H9 (cell line): ENCODE measurements at regions not wholly inside any gene's neighbourhood (a gene's known extent, or its start where the extent isn't known, plus 50 kb on each side); places are given as distances from the start of the nearest gene placed in this dataset.

Experiments used
- DNase-seq: peaks from one replicate; pipeline ENCODE4 v3.0.0-alpha.2; 2017
- H2AFZ ChIP-seq: one replicate; pipeline ENCODE4 v1.6.1; 2013; ENCODE audit warnings: mild to moderate bottlenecking, low read length, control low read depth, moderate library complexity
- H2AK5ac ChIP-seq: 2 replicates; pipeline ENCODE4 v1.6.1; 2013; ENCODE audit warnings: low read length, control low read depth, mixed read lengths; ENCODE audit not compliant: insufficient read length
- H2BK120ac ChIP-seq: one replicate; pipeline ENCODE4 v1.6.1; 2013; ENCODE audit warnings: low read depth, mild to moderate bottlenecking, low read length, control low read depth, inconsistent platforms; ENCODE audit not compliant: poor library complexity, severe bottlenecking
- H2BK12ac ChIP-seq: 2 replicates; pipeline ENCODE4 v1.6.1; 2013; ENCODE audit warnings: low read length, control low read depth, mixed read lengths, low read depth; ENCODE audit not compliant: insufficient read length
- H2BK15ac ChIP-seq: 2 replicates; pipeline ENCODE4 v1.6.1; 2013; ENCODE audit warnings: low read depth, low read length, control low read depth
- H2BK20ac ChIP-seq: one replicate; pipeline ENCODE4 v1.6.1; 2013; ENCODE audit warnings: low read depth, mild to moderate bottlenecking, low read length, control low read depth, inconsistent platforms; ENCODE audit not compliant: poor library complexity, severe bottlenecking
- H2BK5ac ChIP-seq: 2 replicates; pipeline ENCODE4 v1.6.1; 2013; ENCODE audit warnings: low read length, control low read depth, mixed read lengths; ENCODE audit not compliant: insufficient read length
- H3K14ac ChIP-seq: 2 replicates; pipeline ENCODE4 v1.6.1; 2013; ENCODE audit warnings: low read length, control low read depth; ENCODE audit not compliant: insufficient read depth
- H3K18ac ChIP-seq: 2 replicates; pipeline ENCODE4 v1.6.1; 2013; ENCODE audit warnings: low read depth, mild to moderate bottlenecking, mixed read lengths, low read length, control low read depth; ENCODE audit not compliant: insufficient read length
- H3K23ac ChIP-seq: 2 replicates; pipeline ENCODE4 v1.6.1; 2013; ENCODE audit warnings: low read length, control low read depth, mixed read lengths, low read depth; ENCODE audit not compliant: insufficient read length
- H3K23me2 ChIP-seq: 2 replicates; pipeline ENCODE4 v1.6.1; 2013; ENCODE audit warnings: low read depth, mild to moderate bottlenecking, mixed read lengths, low read length, control low read depth; ENCODE audit not compliant: insufficient read length, poor library complexity, severe bottlenecking
- H3K27ac ChIP-seq: 2 replicates; pipeline ENCODE4 v1.5.1; 2013; ENCODE audit warnings: low read length, control low read depth, mixed read lengths, low read depth; ENCODE audit not compliant: insufficient read length
- H3K27me3 ChIP-seq: 2 replicates; pipeline ENCODE4 v1.6.1; 2013; ENCODE audit warnings: low read length, control low read depth, inconsistent platforms; ENCODE audit not compliant: insufficient read depth
- H3K4ac ChIP-seq: 2 replicates; pipeline ENCODE4 v1.6.1; 2013; ENCODE audit warnings: low read depth, mild to moderate bottlenecking, control low read depth, inconsistent platforms, low read length, moderate library complexity
- H3K4me1 ChIP-seq: 2 replicates; pipeline ENCODE4 v1.6.1; 2013; ENCODE audit warnings: low read length, control low read depth, inconsistent platforms; ENCODE audit not compliant: insufficient read depth
- H3K4me2 ChIP-seq: 2 replicates; pipeline ENCODE4 v1.6.1; 2013; ENCODE audit warnings: low read length, control low read depth, mixed read lengths; ENCODE audit not compliant: insufficient read length, insufficient read depth
- H3K56ac ChIP-seq: 2 replicates; pipeline ENCODE4 v1.6.1; 2013; ENCODE audit warnings: low read depth, mild to moderate bottlenecking, mixed read lengths, low read length, control low read depth; ENCODE audit not compliant: insufficient read length
- H3K79me1 ChIP-seq: 2 replicates; pipeline ENCODE4 v1.6.1; 2013; ENCODE audit warnings: low read depth, mild to moderate bottlenecking, moderate library complexity, low read length, control low read depth, inconsistent platforms; ENCODE audit not compliant: insufficient read depth, poor library complexity, severe bottlenecking
- H3K79me2 ChIP-seq: 2 replicates; pipeline ENCODE4 v1.6.1; 2013; ENCODE audit warnings: low read length, control low read depth, inconsistent platforms; ENCODE audit not compliant: insufficient read depth
- H3K9ac ChIP-seq: 2 replicates; pipeline ENCODE4 v1.6.1; 2013; ENCODE audit warnings: low read length, control low read depth, mixed read lengths; ENCODE audit not compliant: insufficient read length; ENCODE audit errors: extremely low read depth
- H3K9me3 ChIP-seq: one replicate; pipeline ENCODE4 v1.6.1; 2013; ENCODE audit warnings: low read depth, low read length, inconsistent platforms; ENCODE audit not compliant: control insufficient read depth
- H3T11ph ChIP-seq: one replicate; pipeline ENCODE4 v1.6.1; 2013; ENCODE audit warnings: mild to moderate bottlenecking, low read length, control low read depth, inconsistent platforms
- H4K20me1 ChIP-seq: one replicate; pipeline ENCODE4 v1.6.1; 2013; ENCODE audit not compliant: control insufficient read depth, insufficient read length, insufficient read depth
- H4K5ac ChIP-seq: 2 replicates; pipeline ENCODE4 v1.6.1; 2013; ENCODE audit warnings: low read depth, mild to moderate bottlenecking, mixed read lengths, low read length, control low read depth; ENCODE audit not compliant: insufficient read length
- H4K8ac ChIP-seq: replicated peaks from 2 replicates; pipeline ENCODE4 v1.6.1; 2013; ENCODE audit warnings: low read length, control low read depth, mixed read lengths, low read depth; ENCODE audit not compliant: insufficient read length
- H4K91ac ChIP-seq: 2 replicates; pipeline ENCODE4 v1.6.1; 2013; ENCODE audit warnings: low read depth, mild to moderate bottlenecking, moderate library complexity, mixed read lengths, low read length, control low read depth; ENCODE audit not compliant: insufficient read length
- H3K27ac Mint-ChIP-seq, 3 experiments: 2 replicates in 2 of 3; 3 replicates in 1 of 3; pipeline ENCODE4 v1.8.0; 2020 to 2021; ENCODE audit warnings: mixed read lengths in 3 of 3, mild to moderate bottlenecking in 1 of 3, moderate library complexity in 1 of 3
- H3K27me3 Mint-ChIP-seq: 2 replicates; pipeline ENCODE4 v1.8.0; 2021; ENCODE audit warnings: low read depth, mild to moderate bottlenecking, moderate library complexity, mixed read lengths
- H3K36me3 Mint-ChIP-seq, 3 experiments: 2 replicates in 2 of 3; 3 replicates in 1 of 3; pipeline ENCODE4 v1.8.0; 2020 to 2021; ENCODE audit warnings: low read depth in 3 of 3, mixed read lengths in 3 of 3; ENCODE audit not compliant: insufficient read depth in 1 of 3
- H3K4me1 Mint-ChIP-seq, 2 experiments: 2 replicates each; pipeline ENCODE4 v1.8.0; 2020; ENCODE audit warnings: mixed read lengths in 2 of 2
- H3K4me3 Mint-ChIP-seq, 2 experiments: 2 replicates in 1 of 2; 3 replicates in 1 of 2; pipeline ENCODE4 v1.8.0; 2020 to 2021; ENCODE audit warnings: mild to moderate bottlenecking in 2 of 2, mixed read lengths in 2 of 2, moderate library complexity in 1 of 2
- H3K9me3 Mint-ChIP-seq, 2 experiments: 2 replicates in 1 of 2; 3 replicates in 1 of 2; pipeline ENCODE4 v1.8.0; 2020; ENCODE audit warnings: mild to moderate bottlenecking in 2 of 2, mixed read lengths in 2 of 2, moderate library complexity in 1 of 2
- WGBS: extraction: QIAGEN DNeasy Blood & Tissue Kit; methylation state at CpG from one replicate; pipeline ENCODE4 v1.1.7; 2013; ENCODE audit warnings: missing lambda C conversion rate, low lambda C conversion rate, mixed read lengths; ENCODE audit not compliant: insufficient read length; ENCODE audit errors: extremely low coverage; 5-methylcytosine and 5-hydroxymethylcytosine counted together
- TF ChIP-seq, protein P1 (sequence below): fragments of 200-600 bp; sonication (generic); conservative IDR thresholded peaks from 3 replicates; pipeline ENCODE4 v1.8.0; 2021; ENCODE audit warnings: antibody characterized with exemption, mild to moderate bottlenecking

DNA sequence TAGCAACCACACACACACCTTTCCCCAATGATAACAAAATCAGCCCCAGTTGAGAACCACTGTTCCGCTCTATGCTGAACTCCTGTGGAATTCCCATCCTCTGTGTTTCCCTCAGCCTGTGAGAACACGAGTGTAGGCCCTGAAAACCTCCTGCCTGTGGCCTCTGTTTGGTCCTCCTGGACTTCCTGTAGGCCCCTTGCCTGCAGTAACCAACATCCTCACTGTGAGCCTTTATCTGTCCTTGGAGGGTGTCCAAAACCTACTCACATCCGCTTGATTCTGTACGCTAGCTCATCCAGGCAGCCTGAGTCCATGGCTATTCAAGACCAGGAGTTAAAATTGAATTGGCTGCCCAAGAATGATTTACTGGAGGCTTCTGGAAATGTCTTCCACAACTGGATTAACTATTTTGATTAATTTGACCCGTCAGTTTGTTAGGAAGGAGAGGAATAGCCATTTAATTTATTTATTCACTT lies 149.8 kb downstream of the AKR1D1 start:
- Histone ChIP-seq H2BK20ac (no peak overlapping the region), H3K4me1 (no peaks in the 10 kb centered on the region), H3K79me2 (no peaks in the 10 kb centered on the region), H4K91ac (no peak overlapping the region), H2BK120ac (no peak overlapping the region), H3K27ac (no peak overlapping the region), H4K5ac (no peak overlapping the region), H2AFZ (no peak overlapping the region), H3K4me2 (no peak overlapping the region), H3K23ac (no peak overlapping the region), H3K23me2 (no peaks in the 10 kb centered on the region), H3T11ph (no peak overlapping the region), H2AK5ac (no peak overlapping the region), H3K27me3 (no peaks in the 10 kb centered on the region), H3K4ac (no peak overlapping the region), H3K9ac (no peak overlapping the region), H4K8ac (no peak overlapping the region), H4K20me1 (no peaks in the 10 kb centered on the region), H3K14ac (no peak overlapping the region), H3K79me1 (no peaks in the 10 kb centered on the region), H2BK12ac (no peak overlapping the region), H3K56ac (no peak overlapping the region), H2BK5ac (no peak overlapping the region), H2BK15ac (peak overlapping the region; percentile 96; the same call in 1 of the 2 replicates), H3K18ac (no peak overlapping the region), H3K9me3 (peaks cover 28% of the 10 kb centered on the region)
- Mint-ChIP-seq H3K4me1 (peaks cover 4 to 15% of the 10 kb centered on the region in 2 experiments), H3K27ac (no peak overlapping the region), H3K9me3 (peaks cover 40 to 41% of the 10 kb centered on the region in 2 experiments), H3K36me3 (peaks cover 35 to 52% (median 35%) of the 10 kb centered on the region in 3 experiments), H3K27me3 (no peaks in the 10 kb centered on the region; the same call in none of the 2 replicates), H3K4me3 (no peak overlapping the region)
- TF ChIP-seq, protein P1, sequence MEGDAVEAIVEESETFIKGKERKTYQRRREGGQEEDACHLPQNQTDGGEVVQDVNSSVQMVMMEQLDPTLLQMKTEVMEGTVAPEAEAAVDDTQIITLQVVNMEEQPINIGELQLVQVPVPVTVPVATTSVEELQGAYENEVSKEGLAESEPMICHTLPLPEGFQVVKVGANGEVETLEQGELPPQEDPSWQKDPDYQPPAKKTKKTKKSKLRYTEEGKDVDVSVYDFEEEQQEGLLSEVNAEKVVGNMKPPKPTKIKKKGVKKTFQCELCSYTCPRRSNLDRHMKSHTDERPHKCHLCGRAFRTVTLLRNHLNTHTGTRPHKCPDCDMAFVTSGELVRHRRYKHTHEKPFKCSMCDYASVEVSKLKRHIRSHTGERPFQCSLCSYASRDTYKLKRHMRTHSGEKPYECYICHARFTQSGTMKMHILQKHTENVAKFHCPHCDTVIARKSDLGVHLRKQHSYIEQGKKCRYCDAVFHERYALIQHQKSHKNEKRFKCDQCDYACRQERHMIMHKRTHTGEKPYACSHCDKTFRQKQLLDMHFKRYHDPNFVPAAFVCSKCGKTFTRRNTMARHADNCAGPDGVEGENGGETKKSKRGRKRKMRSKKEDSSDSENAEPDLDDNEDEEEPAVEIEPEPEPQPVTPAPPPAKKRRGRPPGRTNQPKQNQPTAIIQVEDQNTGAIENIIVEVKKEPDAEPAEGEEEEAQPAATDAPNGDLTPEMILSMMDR = no peak
- WGBS = no CpG with 5 or more reads among the region's 5 CpGs
- DNase-seq = no peak
